Caco-2 (cell line): ENCODE measurements at regions not wholly inside any gene's neighbourhood (a gene's known extent, or its start where the extent isn't known, plus 50 kb on each side); places are given as distances from the start of the nearest gene placed in this dataset.

Experiments
- BruUV-seq: library from RNA; stranded (reverse); fragments of 400-500 nt; replicated peaks from 2 replicates; lab custom pipeline; 2021; lab: Mats Ljungman, UMichigan
- CTCF ChIA-PET: fragments of 300-600 bp; sonication (Branson Sonifier 250); formaldehyde crosslinking; loops from one replicate; lab custom pipeline; 2022; ENCODE audit warnings: antibody characterized with exemption; lab: Charles Lee
- POLR2A ChIA-PET: fragments of 300-600 bp; sonication (Branson Sonifier 250); formaldehyde crosslinking; loops from one replicate; lab custom pipeline; 2022; ENCODE audit warnings: antibody characterized with exemption; lab: Charles Lee
- DNase-seq, 2 experiments: peaks; one replicate each; pipeline versions ENCODE4 v3.0.0 to v3.0.0-alpha.2; 2020 to 2022
- H3K27me3 ChIP-seq: replicated peaks from 2 replicates; pipeline ENCODE4 v1.6.0; 2011; ENCODE audit warnings: low read length; ENCODE audit not compliant: control insufficient read depth, insufficient read depth
- H3K36me3 ChIP-seq: 2 replicates; pipeline ENCODE4 v1.5.1; 2011; ENCODE audit warnings: low read length; ENCODE audit not compliant: control insufficient read depth, insufficient read depth
- H3K4me1 ChIP-seq: fragments of 250-450 bp; sonication (Bioruptor Pico); 2 replicates; pipeline ENCODE4 v1.5.1; 2020; ENCODE audit warnings: mild to moderate bottlenecking
- H3K4me3 ChIP-seq: 2 replicates; pipeline ENCODE4 v1.5.1; 2011; ENCODE audit warnings: low read depth, mild to moderate bottlenecking, control low read depth, low read length
- H3K9me3 ChIP-seq: fragments of 250-450 bp; sonication (Bioruptor Pico); 2 replicates; pipeline ENCODE4 v1.5.1; 2020; ENCODE audit warnings: mild to moderate bottlenecking, moderate library complexity
- H3K27ac Mint-ChIP-seq: one replicate; pipeline ENCODE4 v1.8.0; 2022; ENCODE audit warnings: mixed read lengths; ENCODE audit not compliant: unreplicated experiment
- H3K27me3 Mint-ChIP-seq: one replicate; pipeline ENCODE4 v1.8.0; 2022; ENCODE audit warnings: mixed read lengths; ENCODE audit not compliant: insufficient read depth, unreplicated experiment
- H3K36me3 Mint-ChIP-seq: one replicate; pipeline ENCODE4 v1.8.0; 2022; ENCODE audit warnings: mild to moderate bottlenecking, mixed read lengths; ENCODE audit not compliant: insufficient read depth, unreplicated experiment
- H3K4me1 Mint-ChIP-seq: one replicate; pipeline ENCODE4 v1.8.0; 2022; ENCODE audit warnings: low read depth, mixed read lengths; ENCODE audit not compliant: unreplicated experiment
- H3K4me3 Mint-ChIP-seq: one replicate; pipeline ENCODE4 v1.8.0; 2022; ENCODE audit warnings: mild to moderate bottlenecking, moderate library complexity, mixed read lengths; ENCODE audit not compliant: unreplicated experiment
- H3K9me3 Mint-ChIP-seq: one replicate; pipeline ENCODE4 v1.8.0; 2022; ENCODE audit warnings: mixed read lengths; ENCODE audit not compliant: unreplicated experiment
- intact Hi-C: fragments of 100-400 bp; cut with micrococcal nuclease; formaldehyde crosslinking; loops from one replicate; pipeline ENCODE4 v1.10.0; 2022; ENCODE audit not compliant: unreplicated experiment
- TF ChIP-seq, protein P1 (sequence below), 2 experiments: fragments of 200-600 bp in 1 of 2; IDR thresholded peaks; 1 replicate in 1 of 2; 2 replicates in 1 of 2; pipeline versions ENCODE4 v1.5.1 to v1.8.0; 2011 to 2022; ENCODE audit warnings: antibody characterized with exemption in 1 of 2, control low read depth in 1 of 2, inconsistent platforms in 1 of 2, low read depth in 1 of 2, low read length in 1 of 2, mild to moderate bottlenecking in 1 of 2, moderate library complexity in 1 of 2; ENCODE audit not compliant: insufficient read depth in 1 of 2, severe bottlenecking in 1 of 2, unreplicated experiment in 1 of 2

GRCh38 chr6:120083186-120083585, 733.6 kb upstream of the MAN1A1 start:
- no peak overlapping the region for H3K27ac Mint-ChIP-seq
- BruUV-seq, result no TSS peak
- no peaks in the 10 kb centered on the region for H3K4me1 ChIP-seq
- H3K4me3 ChIP-seq, result no peak overlapping the region
- H3K9me3 ChIP-seq, result no peaks in the 10 kb centered on the region
- H3K27me3 Mint-ChIP-seq, result no peaks in the 10 kb centered on the region
- TF ChIP-seq, protein P1, sequence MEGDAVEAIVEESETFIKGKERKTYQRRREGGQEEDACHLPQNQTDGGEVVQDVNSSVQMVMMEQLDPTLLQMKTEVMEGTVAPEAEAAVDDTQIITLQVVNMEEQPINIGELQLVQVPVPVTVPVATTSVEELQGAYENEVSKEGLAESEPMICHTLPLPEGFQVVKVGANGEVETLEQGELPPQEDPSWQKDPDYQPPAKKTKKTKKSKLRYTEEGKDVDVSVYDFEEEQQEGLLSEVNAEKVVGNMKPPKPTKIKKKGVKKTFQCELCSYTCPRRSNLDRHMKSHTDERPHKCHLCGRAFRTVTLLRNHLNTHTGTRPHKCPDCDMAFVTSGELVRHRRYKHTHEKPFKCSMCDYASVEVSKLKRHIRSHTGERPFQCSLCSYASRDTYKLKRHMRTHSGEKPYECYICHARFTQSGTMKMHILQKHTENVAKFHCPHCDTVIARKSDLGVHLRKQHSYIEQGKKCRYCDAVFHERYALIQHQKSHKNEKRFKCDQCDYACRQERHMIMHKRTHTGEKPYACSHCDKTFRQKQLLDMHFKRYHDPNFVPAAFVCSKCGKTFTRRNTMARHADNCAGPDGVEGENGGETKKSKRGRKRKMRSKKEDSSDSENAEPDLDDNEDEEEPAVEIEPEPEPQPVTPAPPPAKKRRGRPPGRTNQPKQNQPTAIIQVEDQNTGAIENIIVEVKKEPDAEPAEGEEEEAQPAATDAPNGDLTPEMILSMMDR (IDR thresholded peaks at IDR 0.05; ENCODE audit: insufficient read depth in 1 of 2, low read depth in 1 of 2, low read length in 1 of 2, severe bottlenecking in 1 of 2, unreplicated experiment in 1 of 2), result no peak
- POLR2A ChIA-PET, result no interaction called here
- no peaks in the 10 kb centered on the region for H3K27me3 ChIP-seq
- DNase-seq, result no peak
- CTCF ChIA-PET, result no interaction called here
- H3K36me3 Mint-ChIP-seq, result no peaks in the 10 kb centered on the region
- no peaks in the 10 kb centered on the region for H3K36me3 ChIP-seq
- intact Hi-C loops, result no loop called here
- H3K9me3 Mint-ChIP-seq, result no peaks in the 10 kb centered on the region
- no peak overlapping the region for H3K4me3 Mint-ChIP-seq
- H3K4me1 Mint-ChIP-seq, result no peaks in the 10 kb centered on the region

- Histone ChIP-seq H3K4me1 (no peaks in the 10 kb centered on the region), H3K36me3 (no peaks in the 10 kb centered on the region), H3K27me3 (no peaks in the 10 kb centered on the region), H3K4me3 (no peak overlapping the region), H3K9me3 (no peaks in the 10 kb centered on the region)
- Mint-ChIP-seq H3K4me1 (no peaks in the 10 kb centered on the region), H3K4me3 (no peak overlapping the region), H3K36me3 (no peaks in the 10 kb centered on the region), H3K27ac (no peak overlapping the region), H3K27me3 (no peaks in the 10 kb centered on the region), H3K9me3 (no peaks in the 10 kb centered on the region)
- ChIA-PET POLR2A (no interaction called here), CTCF (no interaction called here)
- TF ChIP-seq, protein P1 (IDR thresholded peaks at IDR 0.05; ENCODE audit: insufficient read depth in 1 of 2, low read depth in 1 of 2, low read length in 1 of 2, severe bottlenecking in 1 of 2, unreplicated experiment in 1 of 2), result no peak
- DNase-seq, result peak; percentile 23 to 38
- intact Hi-C loops, result loop anchor here (1.0 kb wide), 2 partner anchors 99 to 335 kb away; no protein-coding TSS in a partner anchor
- no TSS peak for BruUV-seq
Observed at GRCh38 chr6:120077489-120077888, 727.9 kb upstream of the MAN1A1 start.

GRCh38 chr6:120058410-120058809, 708.8 kb upstream of the MAN1A1 start:
- Mint-ChIP-seq H3K27me3 (no peaks in the 10 kb centered on the region), H3K4me3 (no peak overlapping the region), H3K4me1 (no peaks in the 10 kb centered on the region), H3K36me3 (no peaks in the 10 kb centered on the region), H3K27ac (no peak overlapping the region), H3K9me3 (peaks cover 18% of the 10 kb centered on the region)
- ChIA-PET CTCF (no interaction called here), POLR2A (no interaction called here)
- intact Hi-C loops, result no loop called here
- no peak for DNase-seq
- no peaks in the 10 kb centered on the region for H3K36me3 ChIP-seq
- H3K4me3 ChIP-seq, result no peak overlapping the region
- TF ChIP-seq, protein P1 (IDR thresholded peaks at IDR 0.05; ENCODE audit: insufficient read depth in 1 of 2, low read depth in 1 of 2, low read length in 1 of 2, severe bottlenecking in 1 of 2, unreplicated experiment in 1 of 2), result no peak
- no peaks in the 10 kb centered on the region for H3K9me3 ChIP-seq
- no peaks in the 10 kb centered on the region for H3K27me3 ChIP-seq
- no peaks in the 10 kb centered on the region for H3K4me1 ChIP-seq
- BruUV-seq, result no TSS peak
